ENCODE measurements at regions not wholly inside any gene's neighbourhood (a gene's known extent, or its start where the extent isn't known, plus 50 kb on each side); places are given as distances from the start of the nearest gene placed in this dataset.
"Not testable (repeated sequence)": the region's sequence is repeated elsewhere in the genome, so short reads cannot be mapped to it uniquely, and the experiment has no call there.

GRCh38 chrX:92270936-92271855 is 492.0 kb downstream of the PCDH11X start:
- no peak for FAIRE-seq
- DNase-seq (ENCODE audit: insufficient read length, low spot score), result no peak
- TF ChIP-seq CTCF (IDR thresholded peaks at IDR 0.05; ENCODE audit: insufficient read depth, missing control alignments), result no peak

- not testable (repeated sequence) for FAIRE-seq
Observed at GRCh38 chrX:92278556-92278955, 499.4 kb downstream of the PCDH11X start.

GRCh38 chrX:92280347-92280746 is 501.2 kb downstream of the PCDH11X start:
- not testable (repeated sequence) for DNase-seq (ENCODE audit: insufficient read length, low spot score); FAIRE-seq

More at GRCh38 chrX:92278556-92278955, 499.4 kb downstream of the PCDH11X start:
- DNase-seq (ENCODE audit: insufficient read length, low spot score), result not testable (repeated sequence)

- no peak for TF ChIP-seq CTCF (IDR thresholded peaks at IDR 0.05; ENCODE audit: insufficient read depth, missing control alignments)
- no peak for DNase-seq (ENCODE audit: insufficient read length, low spot score)
- FAIRE-seq, result no peak
Observed at GRCh38 chrX:92283308-92283707, 504.1 kb downstream of the PCDH11X start.

GRCh38 chrX:92298067-92298466 is 518.9 kb downstream of the PCDH11X start:
- not testable (repeated sequence) for FAIRE-seq; DNase-seq (ENCODE audit: insufficient read length, low spot score)

GRCh38 chrX:92333194-92333593 is 554.0 kb downstream of the PCDH11X start:
- not testable (repeated sequence) for DNase-seq (ENCODE audit: insufficient read length, low spot score); FAIRE-seq

- DNase-seq (ENCODE audit: insufficient read length, low spot score); FAIRE-seq: not testable (repeated sequence)
Observed at GRCh38 chrX:92351065-92351464, 571.9 kb downstream of the PCDH11X start.

GRCh38 chrX:92351511-92351910 is 572.3 kb downstream of the PCDH11X start:
- no peak for TF ChIP-seq CTCF (IDR thresholded peaks at IDR 0.05; ENCODE audit: insufficient read depth, missing control alignments)
- DNase-seq (ENCODE audit: insufficient read length, low spot score), result no peak
- no peak for FAIRE-seq
